ENCODE measurements at regions not wholly inside any gene's neighbourhood (a gene's known extent, or its start where the extent isn't known, plus 50 kb on each side); places are given as distances from the start of the nearest gene placed in this dataset.

GRCh38 chrX:110871839-110872238 lies 76.2 kb upstream of the CHRDL1 start:
- intact Hi-C loops (cut with DNase I, micrococcal nuclease) = no loop called here
- H3K36me3 ChIP-seq (ENCODE audit: insufficient read depth, low read length) = no peaks in the 10 kb centered on the region
- DNase-seq (no peak), ATAC-seq (ENCODE audit: poor library complexity) (no peak)
- Mint-ChIP-seq H3K4me3 (no peak overlapping the region), H3K4me1 (ENCODE audit: low read depth) (no peaks in the 10 kb centered on the region), H3K36me3 (ENCODE audit: low read depth) (no peaks in the 10 kb centered on the region), H3K9me3 (no peaks in the 10 kb centered on the region), H3K27me3 (no peaks in the 10 kb centered on the region), H3K27ac (no peak overlapping the region)
- H3K27me3 ChIP-seq (ENCODE audit: control insufficient read depth in 1 of 2, insufficient read depth in 2 of 2, low read length in 2 of 2) = no peaks in the 10 kb centered on the region
- H3K9me3 ChIP-seq (ENCODE audit: control insufficient read depth in 1 of 2, insufficient read depth in 1 of 2, low read length in 2 of 2) = no peaks in the 10 kb centered on the region
- no peaks in the 10 kb centered on the region for H3K4me1 ChIP-seq (ENCODE audit: insufficient read depth, low read length)
- no peak overlapping the region for H3K4me3 ChIP-seq (ENCODE audit: low read length)
- TF ChIP-seq CTCF (IDR thresholded peaks at IDR 0.05) = no peak
- no peak overlapping the region for H3K27ac ChIP-seq (ENCODE audit: low read depth in 1 of 2, low read length in 2 of 2)
- CTCF ChIA-PET = no interaction called here
- POLR2A ChIA-PET = no interaction called here

GRCh38 chrX:110866421-110866820 lies 70.8 kb upstream of the CHRDL1 start:
- no peaks in the 10 kb centered on the region for H3K9me3 Mint-ChIP-seq
- no peaks in the 10 kb centered on the region for H3K4me1 Mint-ChIP-seq (ENCODE audit: low read depth)
- TF ChIP-seq CTCF (IDR thresholded peaks at IDR 0.05) = no peak
- DNase-seq (no peak), ATAC-seq (ENCODE audit: poor library complexity) (no peak)
- ChIA-PET POLR2A (no interaction called here), CTCF (no interaction called here)
- no peak overlapping the region for H3K27ac Mint-ChIP-seq
- Histone ChIP-seq H3K9me3 (ENCODE audit: control insufficient read depth in 1 of 2, insufficient read depth in 1 of 2, low read length in 2 of 2) (no peaks in the 10 kb centered on the region), H3K36me3 (ENCODE audit: insufficient read depth, low read length) (no peaks in the 10 kb centered on the region), H3K4me1 (ENCODE audit: insufficient read depth, low read length) (no peaks in the 10 kb centered on the region), H3K27me3 (ENCODE audit: control insufficient read depth in 1 of 2, insufficient read depth in 2 of 2, low read length in 2 of 2) (no peaks in the 10 kb centered on the region), H3K4me3 (ENCODE audit: low read length) (no peak overlapping the region), H3K27ac (ENCODE audit: low read depth in 1 of 2, low read length in 2 of 2) (no peak overlapping the region)
- no peaks in the 10 kb centered on the region for H3K36me3 Mint-ChIP-seq (ENCODE audit: low read depth)
- H3K27me3 Mint-ChIP-seq = no peaks in the 10 kb centered on the region
- intact Hi-C loops (cut with DNase I, micrococcal nuclease) = no loop called here
- no peak overlapping the region for H3K4me3 Mint-ChIP-seq

GRCh38 chrX:110863883-110864282 lies 68.3 kb upstream of the CHRDL1 start:
- Histone ChIP-seq H3K27me3 (ENCODE audit: control insufficient read depth in 1 of 2, insufficient read depth in 2 of 2, low read length in 2 of 2) (no peaks in the 10 kb centered on the region), H3K4me3 (ENCODE audit: low read length) (no peak overlapping the region), H3K27ac (ENCODE audit: low read depth in 1 of 2, low read length in 2 of 2) (no peak overlapping the region), H3K4me1 (ENCODE audit: insufficient read depth, low read length) (no peaks in the 10 kb centered on the region), H3K36me3 (ENCODE audit: insufficient read depth, low read length) (no peaks in the 10 kb centered on the region), H3K9me3 (ENCODE audit: control insufficient read depth in 1 of 2, insufficient read depth in 1 of 2, low read length in 2 of 2) (no peaks in the 10 kb centered on the region)
- Mint-ChIP-seq H3K36me3 (ENCODE audit: low read depth) (no peaks in the 10 kb centered on the region), H3K27me3 (no peaks in the 10 kb centered on the region), H3K4me1 (ENCODE audit: low read depth) (no peaks in the 10 kb centered on the region), H3K9me3 (no peaks in the 10 kb centered on the region), H3K4me3 (no peak overlapping the region), H3K27ac (no peak overlapping the region)
- POLR2A ChIA-PET = no interaction called here
- intact Hi-C loops (cut with DNase I, micrococcal nuclease) = no loop called here
- no peak for ATAC-seq (ENCODE audit: poor library complexity)
- TF ChIP-seq CTCF (IDR thresholded peaks at IDR 0.05) = no peak
- no peak for DNase-seq
- CTCF ChIA-PET = interaction anchor here (1.3 kb wide), 1 partner anchor 21 kb away, joined by 3 read pairs; no protein-coding TSS in a partner anchor

Data from CD4-positive, alpha-beta T cell (primary cell).